NB4 (cell line): ENCODE measurements at regions not wholly inside any gene's neighbourhood (a gene's known extent, or its start where the extent isn't known, plus 50 kb on each side); places are given as distances from the start of the nearest gene placed in this dataset.

Source experiments
- MYC ChIP-seq: IDR thresholded peaks from 2 replicates; pipeline ENCODE4 v1.6.1; 2011; ENCODE audit warnings: low read depth, low read length
- POLR2A ChIP-seq: IDR thresholded peaks from 2 replicates; pipeline ENCODE4 v1.6.1; 2011; ENCODE audit warnings: mild to moderate bottlenecking; ENCODE audit not compliant: insufficient read length; ENCODE audit errors: extremely low read depth
- TF ChIP-seq, protein P1 (sequence below): IDR thresholded peaks from one replicate; pipeline ENCODE4 v1.5.1; 2012; ENCODE audit warnings: low read depth, low read length

DNA sequence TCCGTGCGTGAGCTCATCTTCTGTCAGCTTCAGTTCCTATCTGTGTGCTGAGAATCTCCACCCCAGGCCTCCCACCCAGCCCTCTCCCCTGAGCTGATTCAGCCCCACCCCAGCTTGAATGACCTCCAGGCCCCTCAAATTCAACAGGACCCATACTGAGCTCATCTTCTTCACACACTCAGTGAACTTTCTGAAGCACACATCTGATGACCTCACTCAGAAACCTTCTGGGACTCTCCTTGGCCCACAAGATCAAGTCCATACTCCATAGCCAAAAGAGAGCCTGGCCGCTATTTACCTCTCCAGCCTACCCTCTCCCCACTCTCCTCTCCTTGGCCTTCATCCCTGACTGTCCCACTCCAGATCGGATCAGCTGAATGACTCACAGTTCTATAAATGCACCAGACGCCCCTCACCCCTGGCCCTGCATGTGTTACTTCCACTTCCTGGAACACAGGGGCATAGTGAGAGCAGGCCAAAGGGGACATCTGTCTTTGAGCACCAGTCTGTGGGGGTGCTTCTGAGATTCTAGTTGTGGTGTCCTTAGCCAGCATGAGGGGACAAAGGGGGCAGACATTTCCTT lies 62.5 kb downstream of the PJA1 start:
- TF ChIP-seq, protein P1, sequence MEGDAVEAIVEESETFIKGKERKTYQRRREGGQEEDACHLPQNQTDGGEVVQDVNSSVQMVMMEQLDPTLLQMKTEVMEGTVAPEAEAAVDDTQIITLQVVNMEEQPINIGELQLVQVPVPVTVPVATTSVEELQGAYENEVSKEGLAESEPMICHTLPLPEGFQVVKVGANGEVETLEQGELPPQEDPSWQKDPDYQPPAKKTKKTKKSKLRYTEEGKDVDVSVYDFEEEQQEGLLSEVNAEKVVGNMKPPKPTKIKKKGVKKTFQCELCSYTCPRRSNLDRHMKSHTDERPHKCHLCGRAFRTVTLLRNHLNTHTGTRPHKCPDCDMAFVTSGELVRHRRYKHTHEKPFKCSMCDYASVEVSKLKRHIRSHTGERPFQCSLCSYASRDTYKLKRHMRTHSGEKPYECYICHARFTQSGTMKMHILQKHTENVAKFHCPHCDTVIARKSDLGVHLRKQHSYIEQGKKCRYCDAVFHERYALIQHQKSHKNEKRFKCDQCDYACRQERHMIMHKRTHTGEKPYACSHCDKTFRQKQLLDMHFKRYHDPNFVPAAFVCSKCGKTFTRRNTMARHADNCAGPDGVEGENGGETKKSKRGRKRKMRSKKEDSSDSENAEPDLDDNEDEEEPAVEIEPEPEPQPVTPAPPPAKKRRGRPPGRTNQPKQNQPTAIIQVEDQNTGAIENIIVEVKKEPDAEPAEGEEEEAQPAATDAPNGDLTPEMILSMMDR: no peak
- TF ChIP-seq POLR2A (no peak), MYC (no peak)
